ENCODE measurements at regions not wholly inside any gene's neighbourhood (a gene's known extent, or its start where the extent isn't known, plus 50 kb on each side); places are given as distances from the start of the nearest gene placed in this dataset.

- Histone ChIP-seq H3K9me3 (replicated peaks; ENCODE audit: control insufficient read depth, low read depth, low read length) (no peaks in the 10 kb centered on the region), H3K4me3 (ENCODE audit: low read length) (no peak overlapping the region), H3K4me1 (ENCODE audit: control insufficient read depth, insufficient read depth, low read length) (peaks cover 43% of the 10 kb centered on the region), H3K27ac (ENCODE audit: low read length) (peak overlapping the region; percentile 58), H3K27me3 (ENCODE audit: control insufficient read depth, insufficient read depth, low read length) (no peaks in the 10 kb centered on the region), H3K36me3 (ENCODE audit: control insufficient read depth, insufficient read depth, low read length) (no peaks in the 10 kb centered on the region)
- peak; percentile 62 for DNase-seq
- WGBS (ENCODE audit: insufficient coverage) = 0% methylated on average over 1 of the region's 6 CpGs
These were observed 56.9 kb upstream of the TMEM178A start for GRCh38 chr2:39608686-39609441.

GRCh38 chr2:39609917-39610316, 55.8 kb upstream of the TMEM178A start:
- no peak for DNase-seq
- no peaks in the 10 kb centered on the region for H3K27me3 ChIP-seq (ENCODE audit: control insufficient read depth, insufficient read depth, low read length)
- H3K27ac ChIP-seq (ENCODE audit: low read length) = no peak overlapping the region
- no peaks in the 10 kb centered on the region for H3K9me3 ChIP-seq (replicated peaks; ENCODE audit: control insufficient read depth, low read depth, low read length)
- whole genome bisulfite sequencing (ENCODE audit: insufficient coverage) = 100% methylated on average over 1 of the region's 2 CpGs
- H3K4me1 ChIP-seq (ENCODE audit: control insufficient read depth, insufficient read depth, low read length) = peaks cover 38% of the 10 kb centered on the region
- no peaks in the 10 kb centered on the region for H3K36me3 ChIP-seq (ENCODE audit: control insufficient read depth, insufficient read depth, low read length)
- no peak overlapping the region for H3K4me3 ChIP-seq (ENCODE audit: low read length)

- no peak for DNase-seq
- Histone ChIP-seq H3K9me3 (replicated peaks; ENCODE audit: control insufficient read depth, low read depth, low read length) (no peaks in the 10 kb centered on the region), H3K27me3 (ENCODE audit: control insufficient read depth, insufficient read depth, low read length) (no peaks in the 10 kb centered on the region), H3K4me1 (ENCODE audit: control insufficient read depth, insufficient read depth, low read length) (no peaks in the 10 kb centered on the region), H3K27ac (ENCODE audit: low read length) (no peak overlapping the region), H3K4me3 (ENCODE audit: low read length) (no peak overlapping the region), H3K36me3 (ENCODE audit: control insufficient read depth, insufficient read depth, low read length) (no peaks in the 10 kb centered on the region)
- WGBS (ENCODE audit: insufficient coverage) = no CpG with 5 or more reads among the region's 1 CpG
These were observed 50.0 kb upstream of the TMEM178A start for GRCh38 chr2:39615675-39616074.

Measured in muscle of leg (tissue), 3 donors.